ENCODE measurements at regions not wholly inside any gene's neighbourhood (a gene's known extent, or its start where the extent isn't known, plus 50 kb on each side); places are given as distances from the start of the nearest gene placed in this dataset.

GRCh38 chr20:3311623-3312022 lies 72.6 kb upstream of the SLC4A11 start:
- Histone ChIP-seq H3K27ac (ENCODE audit: insufficient read depth, low read depth, low read length) (no peak overlapping the region), H4K20me1 (replicated peaks; ENCODE audit: control insufficient read depth, extremely low read depth, insufficient read depth, low read length) (no peaks in the 10 kb centered on the region), H3K27me3 (ENCODE audit: control insufficient read depth in 2 of 2, insufficient read depth in 2 of 2, low read length in 2 of 2) (no peaks in the 10 kb centered on the region), H3K9ac (replicated peaks; ENCODE audit: extremely low read depth, insufficient read depth, low read length) (no peak overlapping the region), H2AFZ (ENCODE audit: low read depth, low read length) (no peak overlapping the region), H3K9me1 (replicated peaks; ENCODE audit: control insufficient read depth, extremely low read depth, insufficient read depth, low read length) (no peaks in the 10 kb centered on the region), H3K4me3 (replicated peaks in 1 of 3; ENCODE audit: insufficient read depth in 1 of 3, low read depth in 1 of 3, low read length in 3 of 3) (no peak overlapping the region), H3K4me2 (ENCODE audit: insufficient read depth, low read length) (no peak overlapping the region), H3K36me3 (ENCODE audit: control insufficient read depth in 2 of 2, extremely low read depth in 1 of 2, insufficient read depth in 2 of 2, low read length in 2 of 2) (peaks cover 4 to 11% of the 10 kb centered on the region in 2 experiments), H3K4me1 (ENCODE audit: control insufficient read depth, extremely low read depth, insufficient read depth, low read length) (peaks cover 13% of the 10 kb centered on the region), H3K79me2 (ENCODE audit: control insufficient read depth, insufficient read depth, low read length) (no peaks in the 10 kb centered on the region), H3K9me3 (replicated peaks; ENCODE audit: control insufficient read depth, insufficient read depth, low read length) (no peaks in the 10 kb centered on the region)
- DNase-seq (ENCODE audit: low read depth, low spot score) (no peak), FAIRE-seq (no peak)
- dilution Hi-C loops (cut with MboI; ENCODE audit: extremely low pct_ligation_motif_present, low sequenced_read_pairs) (no loop called here), intact Hi-C loops (cut with micrococcal nuclease) (no loop called here)
- BruUV-seq (replicated peaks): no TSS peak
- POLR2A ChIA-PET: interaction anchor here (0.5 kb wide), 1 partner anchor 49 kb away, joined by 3 read pairs; no protein-coding TSS in a partner anchor
- CTCF ChIA-PET: no interaction called here
- TF ChIP-seq FOS (IDR thresholded peaks at IDR 0.05; ENCODE audit: borderline replicate concordance, insufficient read depth, low read length) (no peak), POLR2A (IDR thresholded peaks at IDR 0.05; ENCODE audit: low read depth, low read length) (no peak), CTCF (IDR thresholded peaks at IDR 0.05; ENCODE audit: extremely low read depth in 1 of 2, insufficient read depth in 1 of 2, low read depth in 1 of 2, low read length in 2 of 2) (no peak), EZH2 (IDR thresholded peaks at IDR 0.05; ENCODE audit: borderline replicate concordance, low read depth, low read length, severe bottlenecking) (no peak), JUN (IDR thresholded peaks at IDR 0.05; ENCODE audit: borderline replicate concordance, insufficient read depth, insufficient read length, low read depth) (no peak), MAX (IDR thresholded peaks at IDR 0.05; ENCODE audit: insufficient read depth, insufficient read length) (no peak), POLR2AphosphoS5 (IDR thresholded peaks at IDR 0.05; ENCODE audit: insufficient read depth, low read depth, low read length) (no peak), MYC (IDR thresholded peaks at IDR 0.05; ENCODE audit: low read depth, low read length) (no peak), GATA2 (IDR thresholded peaks at IDR 0.05; ENCODE audit: insufficient read depth, insufficient read length, low read depth, low read length) (no peak)
